H1 (cell line): ENCODE measurements at regions not wholly inside any gene's neighbourhood (a gene's known extent, or its start where the extent isn't known, plus 50 kb on each side); places are given as distances from the start of the nearest gene placed in this dataset.

Source experiments
- CTCF ChIA-PET: fragments of 300-600 bp; sonication (Branson Sonifier 250); formaldehyde crosslinking; loops from one replicate; lab custom pipeline; 2021; ENCODE audit not compliant: partially characterized antibody; lab: Charles Lee
- POLR2A ChIA-PET: fragments of 300-600 bp; sonication (Branson Sonifier 250); formaldehyde crosslinking; loops from one replicate; lab custom pipeline; 2021; ENCODE audit warnings: inconsistent platforms; ENCODE audit not compliant: partially characterized antibody; lab: Charles Lee
- DNase-seq, 2 experiments: peaks; one replicate each; pipeline versions ENCODE4 v3.0.0 to v3.0.0-alpha.2; 2010 to 2022; ENCODE audit warnings: low spot score in 2 of 2, low read depth in 1 of 2, mixed read lengths in 1 of 2
- FAIRE-seq: peaks from 2 replicates; lab custom pipeline; 2011; peaks lifted over from hg19 to GRCh38; lab: Jason Lieb, UNC
- H2AFZ ChIP-seq: 2 replicates; pipeline ENCODE4 v1.8.1; 2012; ENCODE audit warnings: low read length, inconsistent platforms
- H2AK5ac ChIP-seq: 2 replicates; pipeline ENCODE4 v1.6.1; 2013; ENCODE audit warnings: low read depth, low read length
- H2BK120ac ChIP-seq: replicated peaks from 2 replicates; pipeline ENCODE3; 2013; ENCODE audit warnings: low read depth, low read length, inconsistent platforms
- H2BK12ac ChIP-seq: 2 replicates; pipeline ENCODE4 v1.6.1; 2013; ENCODE audit warnings: low read depth, low read length
- H2BK15ac ChIP-seq: 2 replicates; pipeline ENCODE4 v1.6.1; 2013; ENCODE audit warnings: low read length
- H2BK20ac ChIP-seq: 2 replicates; pipeline ENCODE4 v1.6.1; 2013; ENCODE audit warnings: low read length
- H2BK5ac ChIP-seq: 2 replicates; pipeline ENCODE4 v1.6.1; 2013; ENCODE audit warnings: low read depth, low read length
- H3K14ac ChIP-seq: 2 replicates; pipeline ENCODE4 v1.6.1; 2013; ENCODE audit warnings: inconsistent platforms; ENCODE audit not compliant: insufficient read length
- H3K18ac ChIP-seq: 2 replicates; pipeline ENCODE4 v1.6.1; 2013; ENCODE audit warnings: low read length; ENCODE audit errors: extremely low read depth
- H3K23ac ChIP-seq: 2 replicates; pipeline ENCODE4 v1.6.1; 2013; ENCODE audit warnings: inconsistent platforms; ENCODE audit not compliant: insufficient read length
- H3K23me2 ChIP-seq: 2 replicates; pipeline ENCODE4 v1.6.1; 2013; ENCODE audit warnings: low read depth, low read length
- H3K27ac ChIP-seq: 2 replicates; pipeline ENCODE4 v1.6.1; 2011; ENCODE audit warnings: low read depth, low read length, inconsistent platforms
- H3K27me3 ChIP-seq, 4 experiments: replicated peaks in 1 of 4; 1 replicate in 1 of 4; 2 replicates in 3 of 4; pipeline versions ENCODE4 v1.6.1 to v1.8.1; 2011 to 2013; ENCODE audit warnings: low read length in 3 of 4, mild to moderate bottlenecking in 3 of 4, inconsistent platforms in 2 of 4, mixed read lengths in 2 of 4, moderate library complexity in 1 of 4; ENCODE audit not compliant: control insufficient read depth in 3 of 4, insufficient read depth in 3 of 4; ENCODE audit errors: extremely low read depth in 1 of 4
- H3K36me3 ChIP-seq, 4 experiments: 2 replicates each; pipeline versions ENCODE4 v1.6.1 to v1.8.1; 2011 to 2013; ENCODE audit warnings: mild to moderate bottlenecking in 4 of 4, low read length in 3 of 4, moderate library complexity in 2 of 4, control low read depth in 1 of 4, inconsistent platforms in 1 of 4; ENCODE audit not compliant: insufficient read depth in 4 of 4, control insufficient read depth in 2 of 4
- H3K4ac ChIP-seq: replicated peaks from 2 replicates; pipeline ENCODE3; 2013; ENCODE audit warnings: low read length, low read depth, mixed read lengths, inconsistent platforms; ENCODE audit not compliant: insufficient read length
- H3K4me1 ChIP-seq, 4 experiments: replicated peaks in 1 of 4; 1 replicate in 1 of 4; 2 replicates in 3 of 4; pipeline versions ENCODE4 v1.6.1 to v1.8.1; 2011 to 2013; ENCODE audit warnings: low read length in 3 of 4, inconsistent platforms in 2 of 4, mixed read lengths in 1 of 4; ENCODE audit not compliant: insufficient read depth in 4 of 4, control insufficient read depth in 3 of 4
- H3K4me2 ChIP-seq, 2 experiments: 2 replicates each; pipeline versions ENCODE4 v1.6.1 to v1.8.1; 2011 to 2013; ENCODE audit warnings: low read depth in 2 of 2, low read length in 2 of 2, control low read depth in 1 of 2, inconsistent platforms in 1 of 2, mild to moderate bottlenecking in 1 of 2; ENCODE audit not compliant: insufficient read depth in 1 of 2
- H3K4me3 ChIP-seq, 4 experiments: fragments of 200-600, 300-600 bp in 1 of 4; sonication (generic), shearing (Covaris generic), sonication (Bioruptor Twin) in 1 of 4; 2 replicates each; pipeline versions ENCODE4 v1.5.1 to v1.8.1; 2011 to 2016; ENCODE audit warnings: low read length in 4 of 4, low read depth in 3 of 4, control low read depth in 2 of 4, inconsistent platforms in 2 of 4, mild to moderate bottlenecking in 2 of 4, mixed read lengths in 1 of 4, moderate library complexity in 1 of 4; ENCODE audit not compliant: insufficient read depth in 2 of 4; ENCODE audit errors: extremely low read depth in 1 of 4
- H3K56ac ChIP-seq: replicated peaks from 2 replicates; pipeline ENCODE3; 2013; ENCODE audit warnings: low read depth, mild to moderate bottlenecking, mixed read lengths, low read length, inconsistent platforms; ENCODE audit not compliant: insufficient read length
- H3K79me1 ChIP-seq: 2 replicates; pipeline ENCODE4 v1.6.1; 2013; ENCODE audit warnings: low read depth, low read length, control low read depth
- H3K79me2 ChIP-seq, 2 experiments: 2 replicates each; pipeline versions ENCODE4 v1.6.1 to v1.8.1; 2012 to 2013; ENCODE audit warnings: low read length in 2 of 2, mild to moderate bottlenecking in 2 of 2, inconsistent platforms in 1 of 2; ENCODE audit not compliant: insufficient read depth in 2 of 2, control insufficient read depth in 1 of 2
- H3K9ac ChIP-seq, 4 experiments: replicated peaks in 1 of 4; 1 replicate in 1 of 4; 2 replicates in 3 of 4; pipeline versions ENCODE4 v1.6.1 to v1.8.1; 2011 to 2013; ENCODE audit warnings: low read depth in 3 of 4, low read length in 3 of 4, control low read depth in 2 of 4, mild to moderate bottlenecking in 2 of 4, moderate library complexity in 2 of 4, inconsistent platforms in 1 of 4; ENCODE audit errors: extremely low read depth in 1 of 4
- H3K9me3 ChIP-seq, 2 experiments: 2 replicates each; pipeline versions ENCODE4 v1.6.1 to v1.8.1; 2012 to 2013; ENCODE audit warnings: mild to moderate bottlenecking in 2 of 2, moderate library complexity in 2 of 2, control low read depth in 1 of 2, inconsistent platforms in 1 of 2, low read depth in 1 of 2, low read length in 1 of 2, mixed read lengths in 1 of 2; ENCODE audit not compliant: insufficient read depth in 2 of 2
- H4K20me1 ChIP-seq, 2 experiments: replicated peaks in 1 of 2; 2 replicates each; pipeline versions ENCODE3 to v1.8.1; 2011 to 2013; ENCODE audit warnings: inconsistent platforms in 2 of 2, low read length in 2 of 2, mild to moderate bottlenecking in 1 of 2; ENCODE audit not compliant: insufficient read depth in 2 of 2, control insufficient read depth in 1 of 2
- H4K5ac ChIP-seq: 2 replicates; pipeline ENCODE4 v1.6.1; 2013; ENCODE audit warnings: low read length, low read depth, mixed read lengths, inconsistent platforms; ENCODE audit not compliant: insufficient read length
- H4K8ac ChIP-seq: 2 replicates; pipeline ENCODE4 v1.8.0; 2013; ENCODE audit warnings: mild to moderate bottlenecking, moderate library complexity, low read length, inconsistent platforms; ENCODE audit not compliant: insufficient read depth; ENCODE audit errors: extremely low read depth
- H4K91ac ChIP-seq: replicated peaks from 2 replicates; pipeline ENCODE3; 2013; ENCODE audit warnings: low read length, mixed read lengths, inconsistent platforms; ENCODE audit not compliant: insufficient read length
- ASH2L ChIP-seq: fragments of 200-600, 300-600 bp; sonication (generic); IDR thresholded peaks from one replicate; pipeline ENCODE4 v1.7.1; 2017; ENCODE audit warnings: low read length
- BRCA1 ChIP-seq: IDR thresholded peaks from 2 replicates; pipeline ENCODE4 v1.6.1; 2012; ENCODE audit warnings: low read depth, low read length, improper control_type of control experiment
- CREB1 ChIP-seq: IDR thresholded peaks from 2 replicates; pipeline ENCODE4 v1.6.1; 2012; ENCODE audit warnings: inconsistent platforms
- POLR2AphosphoS5 ChIP-seq: IDR thresholded peaks from 2 replicates; pipeline ENCODE4 v1.6.1; 2011; ENCODE audit warnings: low read depth, low read length
- SRF ChIP-seq: IDR thresholded peaks from 2 replicates; pipeline ENCODE4 v1.6.1; 2011; ENCODE audit warnings: mild to moderate bottlenecking, low read depth, low read length, moderate library complexity
- WGBS, 2 experiments: shearing (Covaris generic) in 1 of 2; methylation state at CpG; one replicate each; pipeline versions ENCODE4 v1.1.6 to v1.1.7; 2013 to 2015; ENCODE audit warnings: low lambda C conversion rate in 2 of 2, mixed read lengths in 2 of 2, inconsistent platforms in 1 of 2, low coverage in 1 of 2, missing lambda C conversion rate in 1 of 2; ENCODE audit not compliant: insufficient replicate concordance in 2 of 2, insufficient coverage in 1 of 2, insufficient read length in 1 of 2; ENCODE audit errors: extremely low coverage in 1 of 2, missing lambda C conversion rate in 1 of 2; 5-methylcytosine and 5-hydroxymethylcytosine counted together

GRCh38 chr11:21896746-21897602 is 295.9 kb upstream of the ANO5 start:
- Histone ChIP-seq H3K4me2 (no peak overlapping the region), H3K56ac (no peak overlapping the region), H3K9ac (no peak overlapping the region), H3K36me3 (no peaks in the 10 kb centered on the region), H2BK15ac (no peak overlapping the region), H3K23ac (no peak overlapping the region)
- ChIA-PET POLR2A (no interaction called here), CTCF (interaction anchor here (0.5 to 2.5 kb wide), 9 partner anchors 8 to 274 kb away, joined by 3 to 15 read pairs (median 4); no protein-coding TSS in a partner anchor)
- no peak for FAIRE-seq
- WGBS, 2 experiments: 94% methylated on average over 3 of the region's 3 CpGs; no CpG with 5 or more reads in 1 of the 2 experiments
- TF ChIP-seq SRF (no peak), BRCA1 (no peak), CREB1 (no peak), POLR2AphosphoS5 (no peak), ASH2L (no peak)
- TF ChIP-seq, all 59 proteins: peak for 0
- no peak overlapping the region for H3K4ac ChIP-seq
- H2AK5ac ChIP-seq: no peak overlapping the region
- no peak overlapping the region for H4K8ac ChIP-seq
- no peak overlapping the region for H2BK12ac ChIP-seq
- no peak overlapping the region for H4K5ac ChIP-seq
- H3K4me3 ChIP-seq: no peak overlapping the region
- no peak overlapping the region for H2BK120ac ChIP-seq
- H4K91ac ChIP-seq: no peak overlapping the region
- DNase-seq: no peak
- H3K79me1 ChIP-seq: no peaks in the 10 kb centered on the region
- H4K20me1 ChIP-seq: no peaks in the 10 kb centered on the region
- H3K18ac ChIP-seq: no peak overlapping the region
- no peaks in the 10 kb centered on the region for H3K79me2 ChIP-seq
- H2BK5ac ChIP-seq: no peak overlapping the region
- H3K27ac ChIP-seq: no peak overlapping the region
- no peaks in the 10 kb centered on the region for H3K23me2 ChIP-seq
- peaks cover 0 to 1% (median 0%) of the 10 kb centered on the region in 4 experiments; a peak in 1 of 7 replicates for H3K27me3 ChIP-seq
- H3K14ac ChIP-seq: no peak overlapping the region
- no peak overlapping the region for H2AFZ ChIP-seq
- H3K4me1 ChIP-seq: no peaks in the 10 kb centered on the region
- no peak overlapping the region for H2BK20ac ChIP-seq
- no peaks in the 10 kb centered on the region for H3K9me3 ChIP-seq
